ENCODE measurements at regions not wholly inside any gene's neighbourhood (a gene's known extent, or its start where the extent isn't known, plus 50 kb on each side); places are given as distances from the start of the nearest gene placed in this dataset.

- Histone ChIP-seq H3K27me3 (ENCODE audit: insufficient read depth, low read depth, low read length) (peaks cover 16% of the 10 kb centered on the region), H2AFZ (ENCODE audit: low read depth, low read length) (no peak overlapping the region), H3K9me3 (ENCODE audit: low read length) (no peaks in the 10 kb centered on the region), H3K9me2 (ENCODE audit: insufficient read depth, low read length) (no peaks in the 10 kb centered on the region), H3K27ac (ENCODE audit: low read length) (no peak overlapping the region), H3F3A (ENCODE audit: insufficient read depth, low read length, poor library complexity, severe bottlenecking) (no peaks in the 10 kb centered on the region), H3K79me2 (replicated peaks; ENCODE audit: insufficient read depth, low read length) (no peaks in the 10 kb centered on the region), H3K36me3 (ENCODE audit: insufficient read depth, low read length) (no peaks in the 10 kb centered on the region), H3K9ac (ENCODE audit: low read length) (no peak overlapping the region), H4K20me1 (ENCODE audit: insufficient read depth) (no peaks in the 10 kb centered on the region), H3K4me3 (ENCODE audit: low read length) (no peak overlapping the region), H3K4me2 (ENCODE audit: low read length) (no peak overlapping the region)
- TF ChIP-seq TAF1 (IDR thresholded peaks at IDR 0.05; ENCODE audit: low read depth): no peak
- TF ChIP-seq SMC3 (conservative IDR thresholded peaks at IDR 0.05; ENCODE audit: poor library complexity): no peak
- TF ChIP-seq EZH2 (IDR thresholded peaks at IDR 0.05; ENCODE audit: borderline replicate concordance, insufficient read depth, low read length, poor library complexity, severe bottlenecking): no peak
- TF ChIP-seq, protein P1, sequence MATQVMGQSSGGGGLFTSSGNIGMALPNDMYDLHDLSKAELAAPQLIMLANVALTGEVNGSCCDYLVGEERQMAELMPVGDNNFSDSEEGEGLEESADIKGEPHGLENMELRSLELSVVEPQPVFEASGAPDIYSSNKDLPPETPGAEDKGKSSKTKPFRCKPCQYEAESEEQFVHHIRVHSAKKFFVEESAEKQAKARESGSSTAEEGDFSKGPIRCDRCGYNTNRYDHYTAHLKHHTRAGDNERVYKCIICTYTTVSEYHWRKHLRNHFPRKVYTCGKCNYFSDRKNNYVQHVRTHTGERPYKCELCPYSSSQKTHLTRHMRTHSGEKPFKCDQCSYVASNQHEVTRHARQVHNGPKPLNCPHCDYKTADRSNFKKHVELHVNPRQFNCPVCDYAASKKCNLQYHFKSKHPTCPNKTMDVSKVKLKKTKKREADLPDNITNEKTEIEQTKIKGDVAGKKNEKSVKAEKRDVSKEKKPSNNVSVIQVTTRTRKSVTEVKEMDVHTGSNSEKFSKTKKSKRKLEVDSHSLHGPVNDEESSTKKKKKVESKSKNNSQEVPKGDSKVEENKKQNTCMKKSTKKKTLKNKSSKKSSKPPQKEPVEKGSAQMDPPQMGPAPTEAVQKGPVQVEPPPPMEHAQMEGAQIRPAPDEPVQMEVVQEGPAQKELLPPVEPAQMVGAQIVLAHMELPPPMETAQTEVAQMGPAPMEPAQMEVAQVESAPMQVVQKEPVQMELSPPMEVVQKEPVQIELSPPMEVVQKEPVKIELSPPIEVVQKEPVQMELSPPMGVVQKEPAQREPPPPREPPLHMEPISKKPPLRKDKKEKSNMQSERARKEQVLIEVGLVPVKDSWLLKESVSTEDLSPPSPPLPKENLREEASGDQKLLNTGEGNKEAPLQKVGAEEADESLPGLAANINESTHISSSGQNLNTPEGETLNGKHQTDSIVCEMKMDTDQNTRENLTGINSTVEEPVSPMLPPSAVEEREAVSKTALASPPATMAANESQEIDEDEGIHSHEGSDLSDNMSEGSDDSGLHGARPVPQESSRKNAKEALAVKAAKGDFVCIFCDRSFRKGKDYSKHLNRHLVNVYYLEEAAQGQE (IDR thresholded peaks at IDR 0.05; ENCODE audit: borderline replicate concordance): no peak
- TF ChIP-seq POLR2AphosphoS5 (IDR thresholded peaks at IDR 0.05): no peak
- TF ChIP-seq MXI1 (conservative IDR thresholded peaks at IDR 0.05; ENCODE audit: poor library complexity, severe bottlenecking): no peak
- TF ChIP-seq EP300 (conservative IDR thresholded peaks at IDR 0.05; ENCODE audit: poor library complexity, severe bottlenecking): no peak
- no peak for TF ChIP-seq RAD21 (conservative IDR thresholded peaks at IDR 0.05)
- no peak for TF ChIP-seq CTCF (IDR thresholded peaks at IDR 0.05; ENCODE audit: poor library complexity, severe bottlenecking)
Measured at GRCh38 chr1:63269571-63269970, 52.8 kb upstream of the FOXD3 start.

Small RNA genes in the stretch of these regions (small RNA-seq; reads per million reads assigned to genes)
- 0 reads per million in 3 experiments for gene RNA5SP49

All from neural cell (in vitro differentiated cells).